GM12878 (cell line): ENCODE measurements at regions not wholly inside any gene's neighbourhood (a gene's known extent, or its start where the extent isn't known, plus 50 kb on each side); places are given as distances from the start of the nearest gene placed in this dataset.

Experiments used
- ATAC-seq: fragments of 200-7000 bp; cut with Tn5 transposase; 3 replicates; pipeline ENCODE4 v1.9.1; 2020; ENCODE audit warnings: mild to moderate bottlenecking, moderate library complexity
- BruUV-seq: library from RNA; stranded (reverse); fragments of 400-500 nt; replicated peaks from 2 replicates; lab custom pipeline; 2021; lab: Mats Ljungman, UMichigan
- CTCF ChIA-PET: fragments of 300-600 bp; sonication (Branson Sonifier 250); formaldehyde crosslinking; extraction: SDS; loops from one replicate; lab custom pipeline; 2021; ENCODE audit warnings: inconsistent platforms; lab: Yijun Ruan, JAX
- POLR2A ChIA-PET: fragments of 350-600 bp; formaldehyde crosslinking; extraction: SDS; loops from one replicate; lab custom pipeline; 2021; ENCODE audit warnings: inconsistent platforms; lab: Charles Lee
- RAD21 ChIA-PET: fragments of 300-600 bp; sonication (Branson Sonifier 250); formaldehyde crosslinking; loops from one replicate; lab custom pipeline; 2023; ENCODE audit warnings: antibody characterized with exemption; ENCODE audit not compliant: unreplicated experiment; lab: Charles Lee
- SMC1A ChIA-PET: fragments of 300-600 bp; sonication (Branson Sonifier 250); formaldehyde crosslinking; loops from one replicate; lab custom pipeline; 2023; ENCODE audit not compliant: unreplicated experiment, uncharacterized antibody; lab: Charles Lee
- DNase-seq: peaks from one replicate; pipeline ENCODE4 v3.0.0-alpha.2; 2011; ENCODE audit warnings: low read depth, low spot score
- FAIRE-seq: peaks from 3 replicates; lab custom pipeline; 2011; peaks lifted over from hg19 to GRCh38; lab: Jason Lieb, UNC
- H2AFZ ChIP-seq: 2 replicates; pipeline ENCODE4 v1.6.0; 2011; ENCODE audit warnings: low read depth, low read length, control low read depth; ENCODE audit not compliant: control insufficient read depth
- H3K27ac ChIP-seq: 2 replicates; pipeline ENCODE4 v1.5.1; 2011; ENCODE audit warnings: control low read depth; ENCODE audit not compliant: control insufficient read depth, insufficient read depth
- H3K27me3 ChIP-seq, 2 experiments: replicated peaks in 1 of 2; 2 replicates each; pipeline versions ENCODE4 v1.6.0 to v1.6.1; 2011; ENCODE audit warnings: low read length in 1 of 2; ENCODE audit not compliant: control insufficient read depth in 2 of 2, insufficient read depth in 2 of 2
- H3K36me3 ChIP-seq, 2 experiments: 2 replicates each; pipeline ENCODE4 v1.5.1; 2011; ENCODE audit warnings: low read length in 1 of 2; ENCODE audit not compliant: control insufficient read depth in 2 of 2, insufficient read depth in 2 of 2
- H3K4me1 ChIP-seq: 2 replicates; pipeline ENCODE4 v1.6.1; 2011; ENCODE audit warnings: mild to moderate bottlenecking, low read length, moderate library complexity, mixed read lengths; ENCODE audit not compliant: control insufficient read depth, insufficient read depth
- H3K4me2 ChIP-seq: 2 replicates; pipeline ENCODE4 v1.6.0; 2011; ENCODE audit warnings: control low read depth; ENCODE audit not compliant: control insufficient read depth, insufficient read depth
- H3K4me3 ChIP-seq: fragments of 200-600 bp; sonication (generic); 2 replicates; pipeline ENCODE4 v1.5.1; 2016
- H3K79me2 ChIP-seq: 2 replicates; pipeline ENCODE4 v1.6.0; 2011; ENCODE audit warnings: low read length; ENCODE audit not compliant: control insufficient read depth, insufficient read depth
- H3K9ac ChIP-seq: 2 replicates; pipeline ENCODE4 v1.8.0; 2011; ENCODE audit warnings: low read length, control low read depth, mixed read lengths; ENCODE audit not compliant: control insufficient read depth, insufficient read depth
- H3K9me3 ChIP-seq: replicated peaks from 3 replicates; pipeline ENCODE4 v1.5.1; 2011; ENCODE audit warnings: mild to moderate bottlenecking, low read length; ENCODE audit not compliant: control insufficient read depth, insufficient read depth
- H4K20me1 ChIP-seq: 2 replicates; pipeline ENCODE4 v1.6.0; 2011; ENCODE audit not compliant: control insufficient read depth, insufficient read depth
- DPF2 ChIP-seq: fragments of 450-650 bp; IDR thresholded peaks from 2 replicates; pipeline ENCODE4 v1.6.1; 2017; ENCODE audit warnings: mild to moderate bottlenecking
- FOXM1 ChIP-seq: IDR thresholded peaks from 2 replicates; pipeline ENCODE4 v1.6.1; 2012; ENCODE audit warnings: low read depth, mild to moderate bottlenecking, inconsistent platforms, low read length, moderate library complexity
- HDAC2 ChIP-seq: fragments of 200-600 bp; sonication (generic); IDR thresholded peaks from 2 replicates; pipeline ENCODE4 v1.6.1; 2017
- KAT2A ChIP-seq: conservative IDR thresholded peaks from 2 replicates; pipeline ENCODE4 v1.6.1; 2011; ENCODE audit warnings: low read depth, low read length; ENCODE audit not compliant: control insufficient read depth
- KDM1A ChIP-seq: fragments of 200-600 bp; sonication (generic); IDR thresholded peaks from 2 replicates; pipeline ENCODE4 v1.6.1; 2016; ENCODE audit warnings: borderline replicate concordance
- MEF2B ChIP-seq: fragments of 450-650 bp; IDR thresholded peaks from 2 replicates; pipeline ENCODE4 v1.6.1; 2018; ENCODE audit warnings: mild to moderate bottlenecking, moderate library complexity; ENCODE audit not compliant: partially characterized antibody, poor library complexity, severe bottlenecking
- MTA2 ChIP-seq: fragments of 450-650 bp; IDR thresholded peaks from 2 replicates; pipeline ENCODE4 v1.6.1; 2016; ENCODE audit warnings: low read depth, mild to moderate bottlenecking, moderate library complexity
- MTA3 ChIP-seq: IDR thresholded peaks from 2 replicates; pipeline ENCODE4 v1.6.1; 2012; ENCODE audit warnings: low read length, inconsistent platforms, borderline replicate concordance
- RCOR1 ChIP-seq: conservative IDR thresholded peaks from 2 replicates; pipeline ENCODE4 v1.6.1; 2012; ENCODE audit warnings: low read depth, low read length, improper control_type of control experiment
- RFX5 ChIP-seq: IDR thresholded peaks from 2 replicates; pipeline ENCODE4 v1.6.1; 2011; ENCODE audit warnings: low read depth, low read length, improper control_type of control experiment
- SMAD1 ChIP-seq: fragments of 450-650 bp; IDR thresholded peaks from 2 replicates; pipeline ENCODE4 v1.6.1; 2018; ENCODE audit warnings: mild to moderate bottlenecking, low read depth; ENCODE audit not compliant: partially characterized antibody
- SMAD5 ChIP-seq: IDR thresholded peaks from 2 replicates; pipeline ENCODE4 v1.6.1; 2016; ENCODE audit warnings: antibody characterized with exemption, low read depth
- SRF ChIP-seq, 2 experiments: IDR thresholded peaks; 2 replicates each; pipeline ENCODE4 v1.6.1; 2011; ENCODE audit warnings: low read depth in 2 of 2, low read length in 2 of 2, mild to moderate bottlenecking in 1 of 2, moderate library complexity in 1 of 2
- SUPT20H ChIP-seq: IDR thresholded peaks from 2 replicates; pipeline ENCODE4 v1.6.1; 2011; ENCODE audit warnings: low read depth, mild to moderate bottlenecking, low read length, moderate library complexity, borderline replicate concordance; ENCODE audit not compliant: control insufficient read depth
- SUZ12 ChIP-seq: fragments of 200-600 bp; sonication (generic); IDR thresholded peaks from one replicate; pipeline ENCODE4 v1.6.1; 2018; ENCODE audit warnings: antibody characterized with exemption, mild to moderate bottlenecking; ENCODE audit not compliant: unreplicated experiment
- ZNF207 ChIP-seq: fragments of 450-650 bp; IDR thresholded peaks from 2 replicates; pipeline ENCODE4 v1.6.1; 2014; ENCODE audit warnings: antibody characterized with exemption, mild to moderate bottlenecking, borderline replicate concordance
- ZNF622 ChIP-seq: fragments of 450-650 bp; IDR thresholded peaks from 2 replicates; pipeline ENCODE4 v1.6.1; 2017; ENCODE audit warnings: mild to moderate bottlenecking, inconsistent platforms
- WGBS: methylation state at CpG from one replicate; pipeline ENCODE4 v1.1.6; 2016; ENCODE audit warnings: low lambda C conversion rate; ENCODE audit not compliant: insufficient replicate concordance, insufficient coverage; ENCODE audit errors: missing lambda C conversion rate; 5-methylcytosine and 5-hydroxymethylcytosine counted together
- in situ Hi-C: fragments of 300-500 bp; cut with MboI; formaldehyde crosslinking; loops from 9 replicates; pipeline ENCODE4 v1.14.3; 2018; ENCODE audit warnings: mixed read lengths
- intact Hi-C: fragments of 100-400 bp; cut with micrococcal nuclease; formaldehyde crosslinking; loops from one replicate; pipeline ENCODE4 v1.14.2; 2022; ENCODE audit not compliant: unreplicated experiment
- TF ChIP-seq, protein P1 (sequence below): IDR thresholded peaks from 2 replicates; pipeline ENCODE4 v1.6.1; 2012; ENCODE audit warnings: low read depth, low read length, improper control_type of control experiment
- TF ChIP-seq, protein P2 (sequence below): fragments of 450-650 bp; IDR thresholded peaks from 2 replicates; pipeline ENCODE4 v1.6.1; 2017; ENCODE audit warnings: mild to moderate bottlenecking, moderate library complexity

DNA sequence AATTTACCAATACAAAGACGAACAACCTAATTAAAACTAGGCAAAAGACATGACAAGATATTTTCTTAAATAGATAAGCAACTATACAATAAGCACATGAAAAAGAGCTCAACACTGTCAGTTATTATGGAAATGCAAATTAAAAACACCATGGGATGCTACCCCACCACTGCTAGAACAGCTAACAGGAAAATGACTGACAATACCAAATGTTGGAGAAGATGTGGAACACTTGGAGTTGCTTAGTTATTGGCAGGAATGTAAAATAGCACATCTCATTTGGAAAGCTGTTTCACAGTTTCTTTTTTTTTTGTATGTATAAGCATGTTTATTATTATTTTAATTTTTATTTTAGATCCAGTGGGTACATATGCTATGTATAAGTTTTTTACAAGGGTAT lies 84.4 kb downstream of the CYRIA start:
- H3K36me3 ChIP-seq = no peaks in the 10 kb centered on the region
- ChIA-PET RAD21 (interaction anchor here (0.7 to 1.6 kb wide), 2 partner anchors 10 to 176 kb away, joined by 3 to 4 read pairs; no protein-coding TSS in a partner anchor), POLR2A (no interaction called here), SMC1A (interaction anchor here (0.8 kb wide), 1 partner anchor 72 kb away, joined by 3 read pairs; no protein-coding TSS in a partner anchor), CTCF (interaction anchor here (1.0 to 1.6 kb wide), 4 partner anchors 13 to 56 kb away, joined by 3 to 5 read pairs (median 3); no protein-coding TSS in a partner anchor)
- ATAC-seq (no peak), DNase-seq (no peak), FAIRE-seq (no peak)
- in situ Hi-C loops = no loop called here
- intact Hi-C loops = no loop called here
- H3K9me3 ChIP-seq = no peaks in the 10 kb centered on the region
- no peak overlapping the region for H3K4me3 ChIP-seq
- no peak overlapping the region for H3K4me2 ChIP-seq
- no peak overlapping the region for H3K9ac ChIP-seq
- TF ChIP-seq ZNF622 (no peak), SMAD5 (no peak), MEF2B (no peak), RCOR1 (no peak), SRF (IDR thresholded peaks at IDR 0.05; ENCODE audit: low read depth in 2 of 2, low read length in 2 of 2) (no peak), SUPT20H (no peak), DPF2 (no peak), HDAC2 (no peak), ZNF207 (no peak), FOXM1 (no peak), SMAD1 (no peak), SUZ12 (no peak), RFX5 (no peak), KAT2A (no peak), MTA2 (no peak), MTA3 (no peak), KDM1A (no peak)
- TF ChIP-seq, protein P1, sequence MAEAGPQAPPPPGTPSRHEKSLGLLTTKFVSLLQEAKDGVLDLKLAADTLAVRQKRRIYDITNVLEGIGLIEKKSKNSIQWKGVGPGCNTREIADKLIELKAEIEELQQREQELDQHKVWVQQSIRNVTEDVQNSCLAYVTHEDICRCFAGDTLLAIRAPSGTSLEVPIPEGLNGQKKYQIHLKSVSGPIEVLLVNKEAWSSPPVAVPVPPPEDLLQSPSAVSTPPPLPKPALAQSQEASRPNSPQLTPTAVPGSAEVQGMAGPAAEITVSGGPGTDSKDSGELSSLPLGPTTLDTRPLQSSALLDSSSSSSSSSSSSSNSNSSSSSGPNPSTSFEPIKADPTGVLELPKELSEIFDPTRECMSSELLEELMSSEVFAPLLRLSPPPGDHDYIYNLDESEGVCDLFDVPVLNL = no peak
- TF ChIP-seq, protein P2, sequence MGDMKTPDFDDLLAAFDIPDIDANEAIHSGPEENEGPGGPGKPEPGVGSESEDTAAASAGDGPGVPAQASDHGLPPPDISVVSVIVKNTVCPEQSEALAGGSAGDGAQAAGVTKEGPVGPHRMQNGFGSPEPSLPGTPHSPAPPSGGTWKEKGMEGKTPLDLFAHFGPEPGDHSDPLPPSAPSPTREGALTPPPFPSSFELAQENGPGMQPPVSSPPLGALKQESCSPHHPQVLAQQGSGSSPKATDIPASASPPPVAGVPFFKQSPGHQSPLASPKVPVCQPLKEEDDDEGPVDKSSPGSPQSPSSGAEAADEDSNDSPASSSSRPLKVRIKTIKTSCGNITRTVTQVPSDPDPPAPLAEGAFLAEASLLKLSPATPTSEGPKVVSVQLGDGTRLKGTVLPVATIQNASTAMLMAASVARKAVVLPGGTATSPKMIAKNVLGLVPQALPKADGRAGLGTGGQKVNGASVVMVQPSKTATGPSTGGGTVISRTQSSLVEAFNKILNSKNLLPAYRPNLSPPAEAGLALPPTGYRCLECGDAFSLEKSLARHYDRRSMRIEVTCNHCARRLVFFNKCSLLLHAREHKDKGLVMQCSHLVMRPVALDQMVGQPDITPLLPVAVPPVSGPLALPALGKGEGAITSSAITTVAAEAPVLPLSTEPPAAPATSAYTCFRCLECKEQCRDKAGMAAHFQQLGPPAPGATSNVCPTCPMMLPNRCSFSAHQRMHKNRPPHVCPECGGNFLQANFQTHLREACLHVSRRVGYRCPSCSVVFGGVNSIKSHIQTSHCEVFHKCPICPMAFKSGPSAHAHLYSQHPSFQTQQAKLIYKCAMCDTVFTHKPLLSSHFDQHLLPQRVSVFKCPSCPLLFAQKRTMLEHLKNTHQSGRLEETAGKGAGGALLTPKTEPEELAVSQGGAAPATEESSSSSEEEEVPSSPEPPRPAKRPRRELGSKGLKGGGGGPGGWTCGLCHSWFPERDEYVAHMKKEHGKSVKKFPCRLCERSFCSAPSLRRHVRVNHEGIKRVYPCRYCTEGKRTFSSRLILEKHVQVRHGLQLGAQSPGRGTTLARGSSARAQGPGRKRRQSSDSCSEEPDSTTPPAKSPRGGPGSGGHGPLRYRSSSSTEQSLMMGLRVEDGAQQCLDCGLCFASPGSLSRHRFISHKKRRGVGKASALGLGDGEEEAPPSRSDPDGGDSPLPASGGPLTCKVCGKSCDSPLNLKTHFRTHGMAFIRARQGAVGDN = no peak
- 48% methylated on average over 1 of the region's 1 CpG for WGBS
- no peak overlapping the region for H2AFZ ChIP-seq
- H3K4me1 ChIP-seq = no peaks in the 10 kb centered on the region
- BruUV-seq = no TSS peak
- H3K27ac ChIP-seq = no peak overlapping the region
- no peaks in the 10 kb centered on the region for H4K20me1 ChIP-seq
- no peaks in the 10 kb centered on the region for H3K27me3 ChIP-seq
- H3K79me2 ChIP-seq = no peaks in the 10 kb centered on the region
